ENCODE measurements at regions not wholly inside any gene's neighbourhood (a gene's known extent, or its start where the extent isn't known, plus 50 kb on each side); places are given as distances from the start of the nearest gene placed in this dataset.
"Not testable (repeated sequence)": the region's sequence is repeated elsewhere in the genome, so short reads cannot be mapped to it uniquely, and the experiment has no call there.

- TF ChIP-seq CTCF, POLR2A, POLR2AphosphoS5, EP300 (IDR thresholded peaks at IDR 0.05): not testable (repeated sequence)
These were observed 84.2 kb upstream of the GOLGA6L22 start for GRCh38 chr15:22374531-22374930.
